ENCODE measurements at regions not wholly inside any gene's neighbourhood (a gene's known extent, or its start where the extent isn't known, plus 50 kb on each side); places are given as distances from the start of the nearest gene placed in this dataset.

GRCh38 chr12:130074661-130075406, 87.4 kb upstream of the FZD10 start:
- no peak for DNase-seq

- DNase-seq, result no peak
Observed at GRCh38 chr12:130075497-130076076, 86.7 kb upstream of the FZD10 start.

GRCh38 chr12:130076126-130076525, 86.1 kb upstream of the FZD10 start:
- DNase-seq, result no peak

- DNase-seq, result no peak
Observed at GRCh38 chr12:130076752-130077151, 85.5 kb upstream of the FZD10 start.

- no peak for DNase-seq
Observed at GRCh38 chr12:130078852-130079251, 83.4 kb upstream of the FZD10 start.

GRCh38 chr12:130079279-130079678, 83.0 kb upstream of the FZD10 start:
- DNase-seq, result no peak

GRCh38 chr12:130080205-130080604, 82.1 kb upstream of the FZD10 start:
- no peak for DNase-seq

GRCh38 chr12:130081117-130081805, 81.0 kb upstream of the FZD10 start:
- no peak for DNase-seq

- no peak for DNase-seq
Observed at GRCh38 chr12:130083002-130083401, 79.3 kb upstream of the FZD10 start.

- DNase-seq, result no peak
Observed at GRCh38 chr12:130083734-130084133, 78.5 kb upstream of the FZD10 start.

- DNase-seq, result no peak
Observed at GRCh38 chr12:130084359-130084758, 77.9 kb upstream of the FZD10 start.

- no peak for DNase-seq
Observed at GRCh38 chr12:130086248-130086647, 76.0 kb upstream of the FZD10 start.

GRCh38 chr12:130086797-130087196, 75.5 kb upstream of the FZD10 start:
- no peak for DNase-seq

- DNase-seq, result peak; percentile 30
Observed at GRCh38 chr12:130087222-130087621, 75.0 kb upstream of the FZD10 start.

- DNase-seq, result no peak
Observed at GRCh38 chr12:130088504-130088903, 73.8 kb upstream of the FZD10 start.

- DNase-seq, result no peak
Observed at GRCh38 chr12:130090542-130090941, 71.7 kb upstream of the FZD10 start.

- peak; percentile 76 for DNase-seq
Observed at GRCh38 chr12:130093380-130093779, 68.9 kb upstream of the FZD10 start.

- DNase-seq, result no peak
Observed at GRCh38 chr12:130097342-130097741, 64.9 kb upstream of the FZD10 start.

GRCh38 chr12:130097798-130098255, 64.4 kb upstream of the FZD10 start:
- DNase-seq, result no peak

- DNase-seq, result no peak
Observed at GRCh38 chr12:130098301-130099005, 63.8 kb upstream of the FZD10 start.

- no peak for DNase-seq
Observed at GRCh38 chr12:130100634-130101362, 61.5 kb upstream of the FZD10 start.

- DNase-seq, result no peak
Observed at GRCh38 chr12:130101370-130101769, 60.9 kb upstream of the FZD10 start.

- DNase-seq, result no peak
Observed at GRCh38 chr12:130102266-130102665, 60.0 kb upstream of the FZD10 start.

Measured in NCI-H510A (cell line).